Neural crest cell (in vitro differentiated cells): ENCODE measurements at regions not wholly inside any gene's neighbourhood (a gene's known extent, or its start where the extent isn't known, plus 50 kb on each side); places are given as distances from the start of the nearest gene placed in this dataset.

Experiments
- DNase-seq: peaks from one replicate; pipeline ENCODE4 v3.0.0; 2021; ENCODE audit warnings: low read depth, mixed read lengths, low spot score
- H3K27ac Mint-ChIP-seq: one replicate; pipeline ENCODE4 v1.8.0; 2021; ENCODE audit warnings: mild to moderate bottlenecking, mixed read lengths; ENCODE audit not compliant: unreplicated experiment
- H3K27me3 Mint-ChIP-seq: 2 replicates; pipeline ENCODE4 v1.8.0; 2021; ENCODE audit warnings: low read depth, mild to moderate bottlenecking, mixed read lengths
- H3K36me3 Mint-ChIP-seq: 2 replicates; pipeline ENCODE4 v1.8.0; 2021; ENCODE audit warnings: low read depth, mild to moderate bottlenecking, mixed read lengths
- H3K4me1 Mint-ChIP-seq: 2 replicates; pipeline ENCODE4 v1.8.0; 2021; ENCODE audit warnings: mixed read lengths
- H3K4me3 Mint-ChIP-seq: one replicate; pipeline ENCODE4 v1.8.0; 2021; ENCODE audit warnings: mild to moderate bottlenecking, mixed read lengths
- H3K9me3 Mint-ChIP-seq: 2 replicates; pipeline ENCODE4 v1.8.0; 2021; ENCODE audit warnings: mixed read lengths
- TF ChIP-seq, protein P1 (sequence below): fragments of 200-600 bp; sonication (generic); conservative IDR thresholded peaks from 2 replicates; pipeline ENCODE4 v1.5.0; 2021; ENCODE audit warnings: antibody characterized with exemption, mild to moderate bottlenecking

GRCh38 chr9:90019626-90020025 is 414.8 kb downstream of the GADD45G start:
- Mint-ChIP-seq H3K36me3 (no peaks in the 10 kb centered on the region), H3K27ac (no peak overlapping the region), H3K4me3 (no peak overlapping the region), H3K9me3 (no peaks in the 10 kb centered on the region), H3K27me3 (peaks cover 6% of the 10 kb centered on the region), H3K4me1 (no peaks in the 10 kb centered on the region)
- DNase-seq, result no peak
- TF ChIP-seq, protein P1, sequence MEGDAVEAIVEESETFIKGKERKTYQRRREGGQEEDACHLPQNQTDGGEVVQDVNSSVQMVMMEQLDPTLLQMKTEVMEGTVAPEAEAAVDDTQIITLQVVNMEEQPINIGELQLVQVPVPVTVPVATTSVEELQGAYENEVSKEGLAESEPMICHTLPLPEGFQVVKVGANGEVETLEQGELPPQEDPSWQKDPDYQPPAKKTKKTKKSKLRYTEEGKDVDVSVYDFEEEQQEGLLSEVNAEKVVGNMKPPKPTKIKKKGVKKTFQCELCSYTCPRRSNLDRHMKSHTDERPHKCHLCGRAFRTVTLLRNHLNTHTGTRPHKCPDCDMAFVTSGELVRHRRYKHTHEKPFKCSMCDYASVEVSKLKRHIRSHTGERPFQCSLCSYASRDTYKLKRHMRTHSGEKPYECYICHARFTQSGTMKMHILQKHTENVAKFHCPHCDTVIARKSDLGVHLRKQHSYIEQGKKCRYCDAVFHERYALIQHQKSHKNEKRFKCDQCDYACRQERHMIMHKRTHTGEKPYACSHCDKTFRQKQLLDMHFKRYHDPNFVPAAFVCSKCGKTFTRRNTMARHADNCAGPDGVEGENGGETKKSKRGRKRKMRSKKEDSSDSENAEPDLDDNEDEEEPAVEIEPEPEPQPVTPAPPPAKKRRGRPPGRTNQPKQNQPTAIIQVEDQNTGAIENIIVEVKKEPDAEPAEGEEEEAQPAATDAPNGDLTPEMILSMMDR, result no peak

GRCh38 chr9:90020276-90020871 is 415.6 kb downstream of the GADD45G start:
- Mint-ChIP-seq H3K9me3 (no peaks in the 10 kb centered on the region), H3K4me1 (no peaks in the 10 kb centered on the region), H3K27ac (no peak overlapping the region), H3K27me3 (peaks cover 9% of the 10 kb centered on the region), H3K4me3 (no peak overlapping the region), H3K36me3 (no peaks in the 10 kb centered on the region)
- DNase-seq, result no peak
- TF ChIP-seq, protein P1, result no peak

GRCh38 chr9:90021216-90021906 is 416.5 kb downstream of the GADD45G start:
- H3K4me1 Mint-ChIP-seq, result no peaks in the 10 kb centered on the region

DNA sequence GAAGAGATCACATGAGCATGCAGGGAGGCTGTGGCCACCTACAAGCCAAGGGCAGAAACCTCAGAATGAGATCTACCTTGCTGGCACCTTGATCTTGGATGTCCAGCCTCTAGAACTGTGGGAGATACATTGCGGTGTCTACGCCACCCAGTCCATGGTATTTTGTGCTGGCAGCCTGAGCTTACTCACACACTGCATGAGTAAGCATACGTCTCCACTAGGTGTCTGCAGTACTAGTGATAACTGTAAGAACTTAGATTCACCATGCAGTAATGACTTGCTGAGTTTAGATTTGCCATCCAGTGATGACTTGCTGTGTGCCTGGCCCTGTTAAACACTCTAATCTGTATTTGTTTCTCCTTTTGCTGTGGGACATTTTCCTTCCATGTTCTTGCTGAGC is 417.7 kb downstream of the GADD45G start:
- H3K27me3 Mint-ChIP-seq, result peaks cover 10% of the 10 kb centered on the region
- TF ChIP-seq, protein P1, result no peak
- H3K36me3 Mint-ChIP-seq, result no peaks in the 10 kb centered on the region
- no peak for DNase-seq
- H3K4me3 Mint-ChIP-seq, result no peak overlapping the region
- H3K4me1 Mint-ChIP-seq, result no peaks in the 10 kb centered on the region
- no peaks in the 10 kb centered on the region for H3K9me3 Mint-ChIP-seq
- no peak overlapping the region for H3K27ac Mint-ChIP-seq

More at GRCh38 chr9:90021216-90021906, 416.5 kb downstream of the GADD45G start:
- Mint-ChIP-seq H3K27ac (no peak overlapping the region), H3K9me3 (no peaks in the 10 kb centered on the region), H3K36me3 (no peaks in the 10 kb centered on the region), H3K27me3 (peaks cover 9% of the 10 kb centered on the region), H3K4me3 (no peak overlapping the region)
- DNase-seq, result no peak
- TF ChIP-seq, protein P1, result no peak

DNA sequence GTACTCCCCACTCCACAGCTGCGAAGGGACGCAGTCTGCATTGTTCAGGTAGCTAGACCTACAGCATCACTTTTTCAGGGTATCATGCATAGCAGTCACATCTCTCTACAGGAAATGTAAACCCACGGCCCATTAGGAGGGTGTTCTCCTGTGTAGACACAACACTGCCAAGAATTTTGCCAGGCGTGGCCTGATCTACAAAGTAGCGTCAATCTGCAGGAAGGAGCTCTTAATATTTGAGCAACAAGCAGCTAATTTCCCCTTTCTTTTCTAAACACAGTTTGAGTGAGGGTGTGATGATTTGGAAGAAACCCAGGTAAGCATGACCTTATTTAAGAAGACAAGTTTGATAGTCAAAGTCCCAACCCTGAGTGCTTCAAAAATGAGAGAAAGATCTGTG is 419.0 kb downstream of the GADD45G start:
- Mint-ChIP-seq H3K4me3 (no peak overlapping the region), H3K27me3 (peaks cover 9% of the 10 kb centered on the region), H3K9me3 (no peaks in the 10 kb centered on the region), H3K4me1 (no peaks in the 10 kb centered on the region), H3K36me3 (no peaks in the 10 kb centered on the region), H3K27ac (no peak overlapping the region)
- DNase-seq, result no peak
- TF ChIP-seq, protein P1, result no peak
